ENCODE measurements at regions not wholly inside any gene's neighbourhood (a gene's known extent, or its start where the extent isn't known, plus 50 kb on each side); places are given as distances from the start of the nearest gene placed in this dataset.

- Histone ChIP-seq H3K4me3 (ENCODE audit: low read depth in 1 of 3, low read length in 3 of 3) (no peak overlapping the region), H3K36me3 (ENCODE audit: control insufficient read depth in 3 of 3, insufficient read depth in 2 of 3, low read depth in 1 of 3, low read length in 3 of 3) (no peaks in the 10 kb centered on the region), H3K4me1 (ENCODE audit: control insufficient read depth in 3 of 3, insufficient read depth in 2 of 3, low read depth in 1 of 3, low read length in 2 of 3) (no peaks in the 10 kb centered on the region), H3K27ac (ENCODE audit: low read depth in 1 of 3, low read length in 2 of 3) (no peak overlapping the region), H3K27me3 (ENCODE audit: control insufficient read depth in 3 of 3, insufficient read depth in 3 of 3, low read length in 3 of 3) (no peaks in the 10 kb centered on the region), H3K9me3 (ENCODE audit: control insufficient read depth in 2 of 2, insufficient read depth in 1 of 2, low read depth in 1 of 2, low read length in 1 of 2) (no peaks in the 10 kb centered on the region)
- FAIRE-seq, result no peak
- DNase-seq, result no peak
- 5 to 73% (median 35%) methylated on average over 1 of the region's 1 CpG for WGBS, 3 donors
These were observed 1704.8 kb upstream of the CDH9 start for GRCh38 chr5:28743025-28743715.

- no peak for FAIRE-seq
- Histone ChIP-seq H3K27ac (ENCODE audit: low read depth in 1 of 3, low read length in 2 of 3) (no peak overlapping the region), H3K4me1 (ENCODE audit: control insufficient read depth in 3 of 3, insufficient read depth in 2 of 3, low read depth in 1 of 3, low read length in 2 of 3) (no peaks in the 10 kb centered on the region), H3K9me3 (ENCODE audit: control insufficient read depth in 2 of 2, insufficient read depth in 1 of 2, low read depth in 1 of 2, low read length in 1 of 2) (no peaks in the 10 kb centered on the region), H3K4me3 (ENCODE audit: low read depth in 1 of 3, low read length in 3 of 3) (no peak overlapping the region), H3K27me3 (ENCODE audit: control insufficient read depth in 3 of 3, insufficient read depth in 3 of 3, low read length in 3 of 3) (no peaks in the 10 kb centered on the region), H3K36me3 (ENCODE audit: control insufficient read depth in 3 of 3, insufficient read depth in 2 of 3, low read depth in 1 of 3, low read length in 3 of 3) (no peaks in the 10 kb centered on the region)
- DNase-seq, result no peak
- WGBS, 3 donors, result 25 to 56% (median 36%) methylated on average over 2 of the region's 2 CpGs
These were observed 1699.3 kb upstream of the CDH9 start for GRCh38 chr5:28737682-28738081.

GRCh38 chr5:28737222-28737621 is 1698.8 kb upstream of the CDH9 start:
- no peaks in the 10 kb centered on the region for H3K9me3 ChIP-seq (ENCODE audit: control insufficient read depth in 2 of 2, insufficient read depth in 1 of 2, low read depth in 1 of 2, low read length in 1 of 2)
- no peaks in the 10 kb centered on the region for H3K36me3 ChIP-seq (ENCODE audit: control insufficient read depth in 3 of 3, insufficient read depth in 2 of 3, low read depth in 1 of 3, low read length in 3 of 3)
- no peaks in the 10 kb centered on the region for H3K4me1 ChIP-seq (ENCODE audit: control insufficient read depth in 3 of 3, insufficient read depth in 2 of 3, low read depth in 1 of 3, low read length in 2 of 3)
- H3K27me3 ChIP-seq (ENCODE audit: control insufficient read depth in 3 of 3, insufficient read depth in 3 of 3, low read length in 3 of 3), result no peaks in the 10 kb centered on the region
- no peak overlapping the region for H3K4me3 ChIP-seq (ENCODE audit: low read depth in 1 of 3, low read length in 3 of 3)
- H3K27ac ChIP-seq (ENCODE audit: low read depth in 1 of 3, low read length in 2 of 3), result no peak overlapping the region
- FAIRE-seq, result no peak
- no peak for DNase-seq

- no peaks in the 10 kb centered on the region for H3K9me3 ChIP-seq (ENCODE audit: control insufficient read depth in 2 of 2, insufficient read depth in 1 of 2, low read depth in 1 of 2, low read length in 1 of 2)
These were observed 1696.0 kb upstream of the CDH9 start for GRCh38 chr5:28734396-28734795.

GRCh38 chr5:28729067-28729466 is 1690.7 kb upstream of the CDH9 start:
- Histone ChIP-seq H3K4me1 (ENCODE audit: control insufficient read depth in 3 of 3, insufficient read depth in 2 of 3, low read depth in 1 of 3, low read length in 2 of 3) (no peaks in the 10 kb centered on the region), H3K9me3 (ENCODE audit: control insufficient read depth in 2 of 2, insufficient read depth in 1 of 2, low read depth in 1 of 2, low read length in 1 of 2) (no peaks in the 10 kb centered on the region), H3K4me3 (ENCODE audit: low read depth in 1 of 3, low read length in 3 of 3) (no peak overlapping the region), H3K27me3 (ENCODE audit: control insufficient read depth in 3 of 3, insufficient read depth in 3 of 3, low read length in 3 of 3) (no peaks in the 10 kb centered on the region), H3K27ac (ENCODE audit: low read depth in 1 of 3, low read length in 2 of 3) (no peak overlapping the region), H3K36me3 (ENCODE audit: control insufficient read depth in 3 of 3, insufficient read depth in 2 of 3, low read depth in 1 of 3, low read length in 3 of 3) (no peaks in the 10 kb centered on the region)
- FAIRE-seq, result no peak
- WGBS, 3 donors, result 25 to 64% (median 33%) methylated on average over 1 of the region's 1 CpG
- DNase-seq, result no peak

More at GRCh38 chr5:28734396-28734795, 1696.0 kb upstream of the CDH9 start:
- no peak for DNase-seq
- WGBS, 3 donors, result 52 to 74% (median 73%) methylated on average over 3 of the region's 3 CpGs
- H3K36me3 ChIP-seq (ENCODE audit: control insufficient read depth in 3 of 3, insufficient read depth in 2 of 3, low read depth in 1 of 3, low read length in 3 of 3), result no peaks in the 10 kb centered on the region
- H3K4me1 ChIP-seq (ENCODE audit: control insufficient read depth in 3 of 3, insufficient read depth in 2 of 3, low read depth in 1 of 3, low read length in 2 of 3), result no peaks in the 10 kb centered on the region
- H3K27ac ChIP-seq (ENCODE audit: low read depth in 1 of 3, low read length in 2 of 3), result no peak overlapping the region
- no peaks in the 10 kb centered on the region for H3K27me3 ChIP-seq (ENCODE audit: control insufficient read depth in 3 of 3, insufficient read depth in 3 of 3, low read length in 3 of 3)
- H3K4me3 ChIP-seq (ENCODE audit: low read depth in 1 of 3, low read length in 3 of 3), result no peak overlapping the region
- FAIRE-seq, result no peak

- 54 to 77% (median 59%) methylated on average over 2 of the region's 2 CpGs for WGBS, 3 donors
- Histone ChIP-seq H3K4me1 (ENCODE audit: control insufficient read depth in 3 of 3, insufficient read depth in 2 of 3, low read depth in 1 of 3, low read length in 2 of 3) (no peaks in the 10 kb centered on the region), H3K36me3 (ENCODE audit: control insufficient read depth in 3 of 3, insufficient read depth in 2 of 3, low read depth in 1 of 3, low read length in 3 of 3) (no peaks in the 10 kb centered on the region), H3K9me3 (ENCODE audit: control insufficient read depth in 2 of 2, insufficient read depth in 1 of 2, low read depth in 1 of 2, low read length in 1 of 2) (no peaks in the 10 kb centered on the region), H3K27ac (ENCODE audit: low read depth in 1 of 3, low read length in 2 of 3) (no peak overlapping the region), H3K27me3 (ENCODE audit: control insufficient read depth in 3 of 3, insufficient read depth in 3 of 3, low read length in 3 of 3) (no peaks in the 10 kb centered on the region), H3K4me3 (ENCODE audit: low read depth in 1 of 3, low read length in 3 of 3) (no peak overlapping the region)
- FAIRE-seq, result no peak
- DNase-seq, result no peak
These were observed 1688.4 kb upstream of the CDH9 start for GRCh38 chr5:28726815-28727214.

- Histone ChIP-seq H3K36me3 (ENCODE audit: control insufficient read depth in 3 of 3, insufficient read depth in 2 of 3, low read depth in 1 of 3, low read length in 3 of 3) (no peaks in the 10 kb centered on the region), H3K9me3 (ENCODE audit: control insufficient read depth in 2 of 2, insufficient read depth in 1 of 2, low read depth in 1 of 2, low read length in 1 of 2) (no peaks in the 10 kb centered on the region), H3K27ac (ENCODE audit: low read depth in 1 of 3, low read length in 2 of 3) (no peak overlapping the region), H3K4me1 (ENCODE audit: control insufficient read depth in 3 of 3, insufficient read depth in 2 of 3, low read depth in 1 of 3, low read length in 2 of 3) (no peaks in the 10 kb centered on the region), H3K27me3 (ENCODE audit: control insufficient read depth in 3 of 3, insufficient read depth in 3 of 3, low read length in 3 of 3) (no peaks in the 10 kb centered on the region), H3K4me3 (ENCODE audit: low read depth in 1 of 3, low read length in 3 of 3) (no peak overlapping the region)
- no peak for DNase-seq
- 82 to 84% (median 82%) methylated on average over 3 of the region's 3 CpGs for WGBS, 3 donors
- FAIRE-seq, result no peak
These were observed 1686.6 kb upstream of the CDH9 start for GRCh38 chr5:28725001-28725400.

GRCh38 chr5:28714907-28715698 is 1676.7 kb upstream of the CDH9 start:
- no peak for FAIRE-seq
- no peaks in the 10 kb centered on the region for H3K9me3 ChIP-seq (ENCODE audit: control insufficient read depth in 2 of 2, insufficient read depth in 1 of 2, low read depth in 1 of 2, low read length in 1 of 2)
- DNase-seq, result no peak
- 58 to 62% (median 59%) methylated on average over 4 of the region's 4 CpGs for WGBS, 3 donors
- no peaks in the 10 kb centered on the region for H3K36me3 ChIP-seq (ENCODE audit: control insufficient read depth in 3 of 3, insufficient read depth in 2 of 3, low read depth in 1 of 3, low read length in 3 of 3)
- H3K27me3 ChIP-seq (ENCODE audit: control insufficient read depth in 3 of 3, insufficient read depth in 3 of 3, low read length in 3 of 3), result no peaks in the 10 kb centered on the region
- no peak overlapping the region for H3K4me3 ChIP-seq (ENCODE audit: low read depth in 1 of 3, low read length in 3 of 3)
- H3K4me1 ChIP-seq (ENCODE audit: control insufficient read depth in 3 of 3, insufficient read depth in 2 of 3, low read depth in 1 of 3, low read length in 2 of 3), result no peaks in the 10 kb centered on the region
- no peak overlapping the region for H3K27ac ChIP-seq (ENCODE audit: low read depth in 1 of 3, low read length in 2 of 3)

Data from small intestine (tissue), 7 donors.